Neuron (in vitro differentiated cells): ENCODE measurements at regions not wholly inside any gene's neighbourhood (a gene's known extent, or its start where the extent isn't known, plus 50 kb on each side); places are given as distances from the start of the nearest gene placed in this dataset.

Experiments used
- H2AFZ ChIP-seq: one replicate; pipeline ENCODE4 v1.6.1; 2013; ENCODE audit warnings: low read depth, mild to moderate bottlenecking, inconsistent platforms, low read length, moderate library complexity
- H3K27me3 ChIP-seq: one replicate; pipeline ENCODE4 v1.6.1; 2013; ENCODE audit warnings: low read length; ENCODE audit not compliant: insufficient read depth
- H3K36me3 ChIP-seq: one replicate; pipeline ENCODE4 v1.6.1; 2013; ENCODE audit warnings: low read length; ENCODE audit not compliant: insufficient read depth
- H3K4me1 ChIP-seq: one replicate; pipeline ENCODE4 v1.6.1; 2013; ENCODE audit warnings: low read length; ENCODE audit not compliant: insufficient read depth
- H3K4me3 ChIP-seq: 2 replicates; pipeline ENCODE4 v1.5.1; 2013; ENCODE audit warnings: mild to moderate bottlenecking, low read length, moderate library complexity
- H3K9me3 ChIP-seq: one replicate; pipeline ENCODE4 v1.6.1; 2013; ENCODE audit warnings: low read length

DNA sequence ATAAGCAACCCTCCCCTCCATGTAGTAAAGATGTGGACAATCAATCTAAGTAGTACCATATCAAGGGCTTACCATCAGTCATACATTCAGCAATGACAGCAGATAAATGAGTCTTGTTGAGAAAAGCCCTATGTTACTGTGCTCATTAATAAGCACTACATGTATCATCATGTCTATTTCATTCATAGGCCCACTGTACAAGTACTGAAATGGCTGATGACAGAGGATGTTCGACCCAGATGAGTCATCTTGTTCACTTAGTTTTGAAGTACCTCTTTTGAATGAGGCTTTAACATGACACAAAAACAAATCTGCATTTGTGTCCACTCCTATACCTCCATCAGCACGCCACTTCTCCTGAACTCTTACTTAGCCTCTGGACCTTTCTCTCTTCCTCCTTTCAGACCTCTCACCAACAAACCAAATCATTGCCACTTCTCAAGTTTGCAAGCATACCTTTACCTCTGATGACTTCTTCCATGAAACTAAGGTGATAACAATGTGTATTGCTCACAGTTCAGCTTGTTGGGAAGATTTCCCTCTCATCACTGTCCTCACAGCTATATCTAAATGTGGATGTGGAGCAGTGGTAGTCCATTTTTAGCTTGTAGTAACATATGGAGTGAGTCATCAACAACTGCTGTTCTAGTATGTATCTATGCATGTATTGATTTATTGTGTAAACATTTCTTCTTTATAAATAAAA lies 921.0 kb upstream of the SLC39A10 start:
- no peak overlapping the region for H3K4me3 ChIP-seq
- H3K36me3 ChIP-seq = no peaks in the 10 kb centered on the region
- no peaks in the 10 kb centered on the region for H3K4me1 ChIP-seq
- H2AFZ ChIP-seq = no peak overlapping the region
- H3K9me3 ChIP-seq = no peaks in the 10 kb centered on the region
- no peaks in the 10 kb centered on the region for H3K27me3 ChIP-seq

- Histone ChIP-seq H2AFZ (no peak overlapping the region), H3K4me1 (no peaks in the 10 kb centered on the region), H3K9me3 (no peaks in the 10 kb centered on the region), H3K36me3 (no peaks in the 10 kb centered on the region), H3K4me3 (no peak overlapping the region), H3K27me3 (no peaks in the 10 kb centered on the region)
Measured at GRCh38 chr2:194730266-194730665, 926.8 kb upstream of the SLC39A10 start.

GRCh38 chr2:194725169-194725568 lies 931.9 kb upstream of the SLC39A10 start:
- H3K4me1 ChIP-seq = no peaks in the 10 kb centered on the region
- H3K27me3 ChIP-seq = no peaks in the 10 kb centered on the region
- H3K36me3 ChIP-seq = no peaks in the 10 kb centered on the region
- no peak overlapping the region for H3K4me3 ChIP-seq
- H3K9me3 ChIP-seq = no peaks in the 10 kb centered on the region
- H2AFZ ChIP-seq = no peak overlapping the region

GRCh38 chr2:194723446-194723845 lies 933.6 kb upstream of the SLC39A10 start:
- no peaks in the 10 kb centered on the region for H3K36me3 ChIP-seq
- H3K4me1 ChIP-seq = no peaks in the 10 kb centered on the region
- H2AFZ ChIP-seq = no peak overlapping the region
- H3K4me3 ChIP-seq = no peak overlapping the region
- no peaks in the 10 kb centered on the region for H3K27me3 ChIP-seq
- no peaks in the 10 kb centered on the region for H3K9me3 ChIP-seq

DNA sequence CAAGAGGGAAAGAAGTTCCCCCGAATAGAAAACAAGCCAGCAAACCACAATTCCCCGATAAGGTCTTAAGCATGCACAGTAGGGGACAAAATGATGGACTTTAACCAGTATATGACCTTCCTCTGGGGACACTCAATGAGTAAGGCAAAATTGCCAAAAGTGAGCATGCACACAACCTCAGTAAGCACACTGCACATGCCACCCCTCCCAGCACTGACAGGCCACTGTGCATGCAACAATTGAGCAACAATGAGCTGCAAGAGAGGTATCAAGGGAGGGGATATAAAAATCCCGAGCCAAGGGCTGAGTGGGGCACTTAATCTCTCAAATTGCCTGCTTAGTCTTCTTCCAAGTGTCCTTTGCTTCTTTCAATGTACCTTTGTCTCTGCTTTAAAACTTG lies 935.8 kb upstream of the SLC39A10 start:
- Histone ChIP-seq H3K4me3 (no peak overlapping the region), H3K36me3 (no peaks in the 10 kb centered on the region), H2AFZ (no peak overlapping the region), H3K9me3 (no peaks in the 10 kb centered on the region), H3K27me3 (no peaks in the 10 kb centered on the region), H3K4me1 (no peaks in the 10 kb centered on the region)

DNA sequence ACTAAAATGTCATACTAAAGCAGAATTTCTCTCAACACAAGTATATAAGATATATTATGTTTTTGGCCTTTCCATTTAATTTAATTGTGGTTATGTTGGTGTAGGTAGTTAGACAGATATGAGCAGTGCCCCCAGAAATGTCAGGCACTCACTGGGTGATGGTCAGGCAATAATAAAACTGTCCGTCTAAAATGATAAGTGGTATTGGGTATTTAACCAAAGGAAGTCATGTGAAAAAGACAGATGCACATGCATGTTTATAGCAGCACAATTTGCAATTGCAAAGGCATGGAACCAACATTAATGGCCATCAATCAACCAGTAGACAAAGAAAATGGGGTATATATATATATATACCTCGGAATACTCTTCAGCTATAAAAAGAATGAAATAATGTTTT lies 936.6 kb upstream of the SLC39A10 start:
- Histone ChIP-seq H3K9me3 (no peaks in the 10 kb centered on the region), H3K4me3 (no peak overlapping the region), H3K27me3 (no peaks in the 10 kb centered on the region), H2AFZ (no peak overlapping the region), H3K36me3 (no peaks in the 10 kb centered on the region), H3K4me1 (no peaks in the 10 kb centered on the region)

DNA sequence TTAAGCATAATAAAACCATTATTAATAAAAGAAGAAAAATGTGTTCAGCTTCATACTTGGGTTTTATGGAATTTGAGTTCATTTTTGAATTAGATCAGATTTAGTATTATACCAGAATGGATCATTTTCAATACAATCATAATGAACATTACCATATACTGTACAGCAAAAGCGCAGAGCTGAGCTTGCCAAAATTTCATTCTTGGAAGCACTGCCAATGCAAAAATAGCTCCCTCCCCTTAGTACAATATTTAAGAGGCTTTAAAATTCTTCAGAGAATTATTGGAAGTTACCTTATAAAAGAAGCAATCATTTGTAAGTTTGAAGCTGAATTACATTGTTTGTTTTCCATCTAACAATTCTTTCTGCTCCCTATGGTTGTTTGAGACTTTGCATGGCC lies 938.1 kb upstream of the SLC39A10 start:
- no peak overlapping the region for H3K4me3 ChIP-seq
- H3K4me1 ChIP-seq = no peaks in the 10 kb centered on the region
- H3K9me3 ChIP-seq = no peaks in the 10 kb centered on the region
- no peaks in the 10 kb centered on the region for H3K27me3 ChIP-seq
- H3K36me3 ChIP-seq = no peaks in the 10 kb centered on the region
- no peak overlapping the region for H2AFZ ChIP-seq

DNA sequence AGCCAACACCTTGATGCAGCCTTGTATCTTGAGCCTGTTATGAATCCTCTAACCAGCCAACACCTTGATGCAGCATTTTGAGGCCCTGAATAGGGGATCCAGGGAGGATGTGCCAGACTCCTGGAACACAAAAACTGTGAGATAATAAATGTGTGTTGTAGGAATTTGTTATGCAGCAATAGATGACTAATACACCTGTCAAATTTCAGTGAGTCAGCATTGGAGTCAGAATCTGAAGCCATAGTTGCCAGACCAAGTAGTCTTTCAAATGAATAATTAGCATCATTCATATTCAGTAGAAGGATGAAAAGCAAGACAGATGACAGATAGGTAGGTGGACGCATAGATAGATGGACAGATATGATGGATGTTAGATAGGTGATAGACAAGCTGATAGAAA lies 942.5 kb upstream of the SLC39A10 start:
- Histone ChIP-seq H3K9me3 (no peaks in the 10 kb centered on the region), H3K4me3 (no peak overlapping the region), H2AFZ (no peak overlapping the region), H3K4me1 (no peaks in the 10 kb centered on the region), H3K36me3 (no peaks in the 10 kb centered on the region), H3K27me3 (no peaks in the 10 kb centered on the region)

DNA sequence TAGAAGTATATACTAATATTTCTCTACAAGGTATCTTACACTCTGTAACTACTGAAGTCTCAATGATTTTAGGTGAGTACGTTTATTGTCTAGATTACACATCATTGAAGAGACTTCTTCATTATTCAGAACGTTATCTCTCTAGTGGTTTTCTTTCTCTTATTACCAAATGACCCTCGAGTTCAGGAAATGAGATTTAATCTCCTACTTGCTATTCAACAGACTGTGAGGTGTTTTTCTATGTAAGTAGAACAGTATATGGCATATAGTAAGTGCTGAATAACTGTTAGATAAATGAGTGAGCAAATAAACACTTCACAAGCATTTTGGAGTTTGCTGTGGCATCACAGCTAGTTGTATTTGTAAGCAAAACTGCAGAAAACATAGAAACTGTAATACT lies 947.2 kb upstream of the SLC39A10 start:
- Histone ChIP-seq H3K4me3 (no peak overlapping the region), H3K9me3 (no peaks in the 10 kb centered on the region), H3K4me1 (no peaks in the 10 kb centered on the region), H3K36me3 (no peaks in the 10 kb centered on the region), H3K27me3 (no peaks in the 10 kb centered on the region), H2AFZ (no peak overlapping the region)

GRCh38 chr2:194706179-194706578 lies 950.8 kb upstream of the SLC39A10 start:
- Histone ChIP-seq H3K9me3 (no peaks in the 10 kb centered on the region), H3K36me3 (no peaks in the 10 kb centered on the region), H2AFZ (no peak overlapping the region), H3K4me1 (no peaks in the 10 kb centered on the region), H3K4me3 (no peak overlapping the region), H3K27me3 (no peaks in the 10 kb centered on the region)

DNA sequence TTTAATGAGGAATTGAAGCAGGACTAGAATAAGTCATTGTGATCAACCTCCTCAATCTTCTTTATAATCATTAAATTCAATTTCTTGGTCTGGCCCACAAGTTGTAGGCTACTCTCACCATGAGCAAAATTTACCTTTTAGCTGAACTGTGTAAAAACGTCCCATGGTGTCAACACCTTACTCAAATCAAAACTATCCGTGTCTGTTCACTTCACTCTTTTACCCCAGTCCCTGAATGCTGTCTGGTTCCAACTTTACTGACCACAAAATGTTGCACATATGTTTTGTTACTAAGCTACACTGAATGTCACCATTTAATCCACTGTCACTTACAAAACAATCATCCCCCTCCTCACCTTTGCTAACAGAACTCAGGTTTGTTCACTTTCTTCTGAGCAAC lies 951.6 kb upstream of the SLC39A10 start:
- Histone ChIP-seq H3K9me3 (no peaks in the 10 kb centered on the region), H3K36me3 (no peaks in the 10 kb centered on the region), H3K4me3 (no peak overlapping the region), H2AFZ (no peak overlapping the region), H3K4me1 (no peaks in the 10 kb centered on the region), H3K27me3 (no peaks in the 10 kb centered on the region)

GRCh38 chr2:194700726-194701125 lies 956.3 kb upstream of the SLC39A10 start:
- Histone ChIP-seq H3K27me3 (no peaks in the 10 kb centered on the region), H2AFZ (no peak overlapping the region), H3K4me1 (no peaks in the 10 kb centered on the region), H3K9me3 (no peaks in the 10 kb centered on the region), H3K4me3 (no peak overlapping the region), H3K36me3 (no peaks in the 10 kb centered on the region)

DNA sequence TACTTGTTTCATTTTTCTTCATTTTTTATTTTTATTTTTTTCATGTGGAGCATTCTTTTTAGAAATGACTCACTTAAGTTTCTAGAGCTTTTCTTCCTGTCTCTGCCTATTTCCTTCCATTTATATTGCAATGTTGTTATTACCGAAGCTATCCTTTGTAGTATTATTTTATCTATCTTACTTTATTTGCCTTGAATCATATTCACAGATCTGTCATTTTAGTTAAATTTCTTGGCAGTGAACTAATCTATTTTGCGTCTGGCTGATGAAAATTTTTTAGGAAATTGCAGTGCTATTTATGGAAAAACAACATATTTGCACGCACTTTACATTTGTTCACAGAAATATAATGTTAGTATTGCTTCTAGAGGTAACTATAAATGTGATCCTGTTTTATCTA lies 956.9 kb upstream of the SLC39A10 start:
- Histone ChIP-seq H3K4me1 (no peaks in the 10 kb centered on the region), H3K9me3 (no peaks in the 10 kb centered on the region), H3K36me3 (no peaks in the 10 kb centered on the region), H3K4me3 (no peak overlapping the region), H3K27me3 (no peaks in the 10 kb centered on the region), H2AFZ (no peak overlapping the region)

DNA sequence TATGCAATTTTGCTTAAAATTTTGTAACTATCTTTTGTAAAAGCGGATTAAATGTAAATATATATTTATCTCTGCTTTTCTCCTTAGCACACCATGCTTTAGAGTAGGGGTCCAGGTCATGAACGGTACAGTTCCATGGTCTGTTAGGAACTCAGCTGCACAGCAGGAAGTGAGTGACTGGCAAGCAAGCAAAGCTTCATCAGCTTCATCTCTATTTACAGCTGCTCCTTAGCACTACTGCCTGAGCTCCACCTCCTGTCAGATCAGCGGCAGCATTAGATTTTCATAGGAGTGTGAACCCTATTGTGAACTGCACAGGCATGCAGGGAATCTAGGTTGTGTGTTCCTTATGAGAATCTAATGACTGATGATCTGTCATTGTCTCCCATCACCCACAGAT lies 959.0 kb upstream of the SLC39A10 start:
- Histone ChIP-seq H3K36me3 (no peaks in the 10 kb centered on the region), H2AFZ (no peak overlapping the region), H3K4me3 (no peak overlapping the region), H3K4me1 (no peaks in the 10 kb centered on the region), H3K9me3 (no peaks in the 10 kb centered on the region), H3K27me3 (no peaks in the 10 kb centered on the region)
